ENCODE measurements at regions not wholly inside any gene's neighbourhood (a gene's known extent, or its start where the extent isn't known, plus 50 kb on each side); places are given as distances from the start of the nearest gene placed in this dataset.

DNA sequence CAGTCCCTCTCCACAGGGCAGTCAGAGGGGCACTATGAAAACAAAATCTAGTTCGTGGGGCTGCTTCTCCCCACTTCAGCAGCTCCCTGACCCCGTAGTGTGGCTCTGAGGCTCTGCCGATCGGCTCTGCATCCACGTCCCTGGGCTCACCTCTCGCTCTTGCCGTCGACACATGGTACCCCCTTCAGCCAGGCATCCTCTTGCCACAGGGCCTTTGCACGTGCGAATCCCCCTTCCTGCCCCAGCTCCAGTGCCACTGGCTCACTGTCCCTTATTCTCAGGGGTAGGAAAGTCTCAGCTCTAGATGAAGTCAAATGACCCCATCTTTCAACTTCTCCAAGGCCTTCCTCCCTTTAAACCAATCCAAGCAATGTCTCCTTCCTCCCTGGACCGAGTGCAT, 72.7 kb downstream of the KLHDC7A start:
- Histone ChIP-seq H3K4me1 (no peaks in the 10 kb centered on the region), H3K27ac (no peak overlapping the region), H3K36me3 (no peaks in the 10 kb centered on the region), H3K9me3 (no peaks in the 10 kb centered on the region), H3K4me3 (no peak overlapping the region), H3K27me3 (no peaks in the 10 kb centered on the region)
- FAIRE-seq (no peak), ATAC-seq (no peak), DNase-seq (no peak)
- TF ChIP-seq, protein P1, sequence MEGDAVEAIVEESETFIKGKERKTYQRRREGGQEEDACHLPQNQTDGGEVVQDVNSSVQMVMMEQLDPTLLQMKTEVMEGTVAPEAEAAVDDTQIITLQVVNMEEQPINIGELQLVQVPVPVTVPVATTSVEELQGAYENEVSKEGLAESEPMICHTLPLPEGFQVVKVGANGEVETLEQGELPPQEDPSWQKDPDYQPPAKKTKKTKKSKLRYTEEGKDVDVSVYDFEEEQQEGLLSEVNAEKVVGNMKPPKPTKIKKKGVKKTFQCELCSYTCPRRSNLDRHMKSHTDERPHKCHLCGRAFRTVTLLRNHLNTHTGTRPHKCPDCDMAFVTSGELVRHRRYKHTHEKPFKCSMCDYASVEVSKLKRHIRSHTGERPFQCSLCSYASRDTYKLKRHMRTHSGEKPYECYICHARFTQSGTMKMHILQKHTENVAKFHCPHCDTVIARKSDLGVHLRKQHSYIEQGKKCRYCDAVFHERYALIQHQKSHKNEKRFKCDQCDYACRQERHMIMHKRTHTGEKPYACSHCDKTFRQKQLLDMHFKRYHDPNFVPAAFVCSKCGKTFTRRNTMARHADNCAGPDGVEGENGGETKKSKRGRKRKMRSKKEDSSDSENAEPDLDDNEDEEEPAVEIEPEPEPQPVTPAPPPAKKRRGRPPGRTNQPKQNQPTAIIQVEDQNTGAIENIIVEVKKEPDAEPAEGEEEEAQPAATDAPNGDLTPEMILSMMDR (IDR thresholded peaks at IDR 0.05): no peak
- intact Hi-C loops (cut with DNase I): no loop called here
- WGBS, 2 donors: 91 to 94% methylated on average over 11 of the region's 11 CpGs

DNA sequence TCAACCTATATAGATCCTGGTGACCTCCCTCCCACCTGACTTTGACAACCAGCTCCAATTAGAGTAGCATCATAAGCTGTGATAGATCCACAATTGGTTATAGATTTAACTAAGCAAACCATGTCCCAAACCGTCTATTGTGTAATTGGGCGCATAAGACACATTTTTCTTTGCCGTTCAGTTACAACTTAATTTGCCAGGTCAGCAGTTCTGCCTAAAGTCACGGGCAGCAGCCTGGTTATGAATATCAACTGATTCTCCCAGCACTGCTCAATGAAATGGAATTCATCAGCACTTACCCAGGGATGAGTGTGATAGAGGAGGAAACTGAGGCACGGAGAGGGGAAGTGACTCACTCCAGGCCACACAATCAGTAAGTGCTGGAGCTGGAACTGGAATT, 73.4 kb downstream of the KLHDC7A start:
- no peak overlapping the region for H3K4me3 ChIP-seq
- 74 to 82% methylated on average over 5 of the region's 5 CpGs for WGBS, 2 donors
- no peaks in the 10 kb centered on the region for H3K9me3 ChIP-seq
- TF ChIP-seq, protein P1 (IDR thresholded peaks at IDR 0.05): no peak
- FAIRE-seq: no peak
- no peak for DNase-seq
- intact Hi-C loops (cut with DNase I): no loop called here
- no peak for ATAC-seq
- H3K36me3 ChIP-seq: no peaks in the 10 kb centered on the region
- H3K4me1 ChIP-seq: no peaks in the 10 kb centered on the region
- no peak overlapping the region for H3K27ac ChIP-seq
- no peaks in the 10 kb centered on the region for H3K27me3 ChIP-seq

DNA sequence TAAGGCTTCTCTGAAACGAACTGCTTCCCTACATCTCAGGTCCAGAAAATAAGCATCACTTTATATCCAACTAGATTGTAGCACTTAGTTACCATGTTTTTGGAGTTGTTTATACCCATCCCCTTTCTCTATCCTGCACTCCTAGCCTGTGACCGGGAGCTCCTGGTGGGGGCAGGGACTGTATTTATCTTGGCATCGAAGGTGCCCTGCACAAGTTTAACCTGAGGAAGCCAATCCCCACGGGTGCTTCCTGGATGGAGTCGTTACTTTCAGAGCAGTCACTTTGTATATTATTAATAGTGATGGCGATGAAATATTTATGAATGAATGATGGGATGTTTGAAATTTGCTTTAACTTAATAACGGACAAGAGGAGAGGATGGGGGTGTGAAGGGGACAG, 73.9 kb downstream of the KLHDC7A start:
- ATAC-seq (peak in 2 of 4 donors; percentile 41 to 51), FAIRE-seq (no peak), DNase-seq (peak in 1 of 6 donors; percentile 20)
- Histone ChIP-seq H3K27me3 (no peaks in the 10 kb centered on the region), H3K9me3 (no peaks in the 10 kb centered on the region), H3K4me1 (no peaks in the 10 kb centered on the region), H3K27ac (no peak overlapping the region), H3K4me3 (no peak overlapping the region), H3K36me3 (no peaks in the 10 kb centered on the region)
- TF ChIP-seq, protein P1 (IDR thresholded peaks at IDR 0.05): no peak
- intact Hi-C loops (cut with DNase I): no loop called here
- WGBS, 2 donors: 22 to 29% methylated on average over 7 of the region's 7 CpGs

DNA sequence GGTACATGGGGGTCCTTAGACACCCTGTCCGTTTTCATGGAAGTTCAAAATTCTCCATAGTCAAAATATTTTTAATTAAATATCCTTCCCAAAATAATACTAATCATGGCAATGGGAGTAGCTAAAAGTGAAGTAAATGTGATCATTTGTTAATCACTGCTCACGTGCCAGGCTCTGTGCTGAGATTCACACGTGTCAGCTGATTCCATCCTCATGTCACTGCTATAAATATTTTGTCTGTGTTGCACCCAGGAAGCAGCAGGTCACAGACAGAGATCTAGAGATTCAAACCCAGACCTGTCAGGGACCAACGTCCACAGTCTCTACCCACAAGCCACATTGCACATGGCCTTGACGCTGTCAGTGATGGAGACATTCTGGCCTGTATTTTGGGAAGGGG, 74.3 kb downstream of the KLHDC7A start:
- intact Hi-C loops (cut with DNase I): no loop called here
- ATAC-seq: no peak
- FAIRE-seq: no peak

DNA sequence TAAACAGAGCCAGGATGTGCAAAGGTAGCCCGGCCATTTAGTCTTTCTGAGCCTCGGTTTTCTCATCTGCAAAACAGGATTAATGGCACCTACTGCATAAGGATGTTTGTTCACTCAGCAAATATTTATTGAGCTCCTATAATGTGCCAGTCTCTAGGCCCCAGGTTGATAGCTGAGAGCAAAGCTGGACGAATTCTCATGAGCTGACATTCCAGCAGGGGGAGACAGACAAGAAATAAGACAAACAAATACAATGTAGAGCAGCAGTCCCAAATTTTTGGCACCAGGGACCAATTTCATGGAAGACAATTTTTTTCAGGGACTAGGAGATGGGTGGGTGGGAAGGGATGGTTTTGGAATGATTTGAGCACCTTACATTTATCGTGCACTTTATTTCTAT, 74.3 kb upstream of the PAX7 start:
- ATAC-seq: peak; percentile 34 to 65 (median 55)
- intact Hi-C loops (cut with DNase I): no loop called here
- H3K27me3 ChIP-seq: no peaks in the 10 kb centered on the region

More for the DNA sequence above, 74.3 kb downstream of the KLHDC7A start:
- no peaks in the 10 kb centered on the region for H3K9me3 ChIP-seq
- no peak overlapping the region for H3K4me3 ChIP-seq
- H3K36me3 ChIP-seq: no peaks in the 10 kb centered on the region
- no peaks in the 10 kb centered on the region for H3K4me1 ChIP-seq
- TF ChIP-seq, protein P1 (IDR thresholded peaks at IDR 0.05): no peak
- H3K27ac ChIP-seq: no peak overlapping the region
- no peak for DNase-seq
- 70 to 86% methylated on average over 5 of the region's 5 CpGs for WGBS, 2 donors
- H3K27me3 ChIP-seq: no peaks in the 10 kb centered on the region

More for the DNA sequence above, 74.3 kb upstream of the PAX7 start:
- Histone ChIP-seq H3K9me3 (no peaks in the 10 kb centered on the region), H3K4me1 (no peaks in the 10 kb centered on the region), H3K36me3 (no peaks in the 10 kb centered on the region), H3K27ac (no peak overlapping the region), H3K4me3 (no peak overlapping the region)
- DNase-seq: no peak
- TF ChIP-seq, protein P1 (IDR thresholded peaks at IDR 0.05): peak in 1 of 4 donors; percentile 12
- no peak for FAIRE-seq
- WGBS, 2 donors: 46 to 47% methylated on average over 4 of the region's 4 CpGs
